ENCODE measurements at regions not wholly inside any gene's neighbourhood (a gene's known extent, or its start where the extent isn't known, plus 50 kb on each side); places are given as distances from the start of the nearest gene placed in this dataset.
"Not testable (repeated sequence)": the region's sequence is repeated elsewhere in the genome, so short reads cannot be mapped to it uniquely, and the experiment has no call there.

- Histone ChIP-seq H2BK15ac (ENCODE audit: low read depth, low read length) (no peak overlapping the region), H3K4me3 (ENCODE audit: insufficient read depth, low read depth, low read length) (no peak overlapping the region), H3K18ac (ENCODE audit: low read depth, low read length) (no peak overlapping the region), H3K14ac (replicated peaks; ENCODE audit: low read depth, low read length) (no peak overlapping the region), H2BK120ac (ENCODE audit: low read depth, low read length) (no peak overlapping the region), H2BK20ac (ENCODE audit: low read depth, low read length) (no peak overlapping the region), H2AFZ (replicated peaks; ENCODE audit: low read length, poor library complexity) (no peak overlapping the region), H4K20me1 (ENCODE audit: insufficient read depth, low read length) (no peaks in the 10 kb centered on the region), H3K4me1 (ENCODE audit: control insufficient read depth, insufficient read depth, low read length) (no peaks in the 10 kb centered on the region), H3K56ac (ENCODE audit: extremely low read depth, insufficient read depth, low read length) (no peak overlapping the region), H3K27ac (ENCODE audit: insufficient read depth, low read length) (no peak overlapping the region), H2BK5ac (ENCODE audit: low read depth, low read length, poor library complexity, severe bottlenecking) (no peak overlapping the region), H3K9me3 (ENCODE audit: control insufficient read depth, insufficient read depth, low read length) (peaks cover 41% of the 10 kb centered on the region), H3K27me3 (ENCODE audit: control insufficient read depth, insufficient read depth, low read length) (no peaks in the 10 kb centered on the region), H3K23ac (ENCODE audit: low read depth, low read length) (no peak overlapping the region), H2AK9ac (replicated peaks; ENCODE audit: low read depth, low read length, poor library complexity) (no peak overlapping the region), H3K9me1 (ENCODE audit: insufficient read depth, low read length) (no peaks in the 10 kb centered on the region), H3K4ac (ENCODE audit: low read depth, low read length) (no peak overlapping the region), H3K4me2 (ENCODE audit: low read depth, low read length) (no peak overlapping the region), H4K91ac (ENCODE audit: insufficient read depth, low read depth, low read length) (no peak overlapping the region), H3K36me3 (ENCODE audit: control insufficient read depth, insufficient read depth, low read length) (no peaks in the 10 kb centered on the region), H4K8ac (ENCODE audit: low read depth in 2 of 2, low read length in 2 of 2) (no peak overlapping the region), H3K79me1 (ENCODE audit: low read depth in 1 of 2, low read length in 2 of 2) (no peaks in the 10 kb centered on the region), H3K9ac (ENCODE audit: low read depth, low read length) (no peak overlapping the region), H2AK5ac (ENCODE audit: low read depth, low read length) (no peak overlapping the region), H4K5ac (ENCODE audit: low read depth, low read length) (no peak overlapping the region)
- ChIA-PET POLR2A (ENCODE audit: unreplicated experiment) (no interaction called here), CTCF (no interaction called here)
- dilution Hi-C loops (cut with HindIII; ENCODE audit: low sequenced_read_pairs, unreplicated experiment) (no loop called here), in situ Hi-C loops (cut with MboI; ENCODE audit: low sequenced_read_pairs) (no loop called here), intact Hi-C loops (cut with micrococcal nuclease) (no loop called here)
- no peak for TF ChIP-seq ELK1 (IDR thresholded peaks at IDR 0.05; ENCODE audit: borderline replicate concordance, low read depth, low read length)
- TF ChIP-seq FOS (IDR thresholded peaks at IDR 0.05; ENCODE audit: low read depth, low read length): no peak
- TF ChIP-seq CHD1 (IDR thresholded peaks at IDR 0.05; ENCODE audit: low read depth, low read length): no peak
- ATAC-seq (ENCODE audit: low read depth) (no peak), DNase-seq (no peak)
- no CpG with 5 or more reads among the region's 3 CpGs for WGBS, 2 experiments (ENCODE audit: extremely low coverage in 2 of 2, insufficient read length in 1 of 2)
- BruUV-seq (replicated peaks): no TSS peak
Observed at GRCh38 chr21:10425856-10426255, 95.5 kb upstream of the TPTE start.

- H3K4me1 ChIP-seq (ENCODE audit: control insufficient read depth, insufficient read depth, low read length); H4K91ac ChIP-seq (ENCODE audit: insufficient read depth, low read depth, low read length); H2AFZ ChIP-seq (replicated peaks; ENCODE audit: low read length, poor library complexity); in situ Hi-C loops (cut with MboI; ENCODE audit: low sequenced_read_pairs); H3K27me3 ChIP-seq (ENCODE audit: control insufficient read depth, insufficient read depth, low read length); H3K18ac ChIP-seq (ENCODE audit: low read depth, low read length); POLR2A ChIA-PET (ENCODE audit: unreplicated experiment); H2BK120ac ChIP-seq (ENCODE audit: low read depth, low read length); H2BK20ac ChIP-seq (ENCODE audit: low read depth, low read length); intact Hi-C loops (cut with micrococcal nuclease); dilution Hi-C loops (cut with HindIII; ENCODE audit: low sequenced_read_pairs, unreplicated experiment); H3K23ac ChIP-seq (ENCODE audit: low read depth, low read length); H3K14ac ChIP-seq (replicated peaks; ENCODE audit: low read depth, low read length); H3K56ac ChIP-seq (ENCODE audit: extremely low read depth, insufficient read depth, low read length); H4K20me1 ChIP-seq (ENCODE audit: insufficient read depth, low read length); H4K5ac ChIP-seq (ENCODE audit: low read depth, low read length); ATAC-seq (ENCODE audit: low read depth); H3K79me1 ChIP-seq (ENCODE audit: low read depth in 1 of 2, low read length in 2 of 2); H3K4me3 ChIP-seq (ENCODE audit: insufficient read depth, low read depth, low read length); H3K9me1 ChIP-seq (ENCODE audit: insufficient read depth, low read length); H3K4me2 ChIP-seq (ENCODE audit: low read depth, low read length); H2AK5ac ChIP-seq (ENCODE audit: low read depth, low read length); H2BK15ac ChIP-seq (ENCODE audit: low read depth, low read length); H3K36me3 ChIP-seq (ENCODE audit: control insufficient read depth, insufficient read depth, low read length); DNase-seq; BruUV-seq (replicated peaks); H2AK9ac ChIP-seq (replicated peaks; ENCODE audit: low read depth, low read length, poor library complexity); H3K4ac ChIP-seq (ENCODE audit: low read depth, low read length); CTCF ChIA-PET; H4K8ac ChIP-seq (ENCODE audit: low read depth in 2 of 2, low read length in 2 of 2); H3K9ac ChIP-seq (ENCODE audit: low read depth, low read length); H3K27ac ChIP-seq (ENCODE audit: insufficient read depth, low read length): not testable (repeated sequence)
- Histone ChIP-seq H3K9me3 (ENCODE audit: control insufficient read depth, insufficient read depth, low read length) (peaks cover 48% of the 10 kb centered on the region), H2BK5ac (ENCODE audit: low read depth, low read length, poor library complexity, severe bottlenecking) (peak overlapping the region; percentile 42)
- whole genome bisulfite sequencing, 2 experiments (ENCODE audit: extremely low coverage in 2 of 2, insufficient read length in 1 of 2): no CpG with 5 or more reads among the region's 2 CpGs
Observed at GRCh38 chr21:10426812-10427211, 94.6 kb upstream of the TPTE start.

Measured in IMR-90 (cell line).